Large intestine (tissue), 3 donors: ENCODE measurements at regions not wholly inside any gene's neighbourhood (a gene's known extent, or its start where the extent isn't known, plus 50 kb on each side); places are given as distances from the start of the nearest gene placed in this dataset.
"Not testable (repeated sequence)": the region's sequence is repeated elsewhere in the genome, so short reads cannot be mapped to it uniquely, and the experiment has no call there.

Source experiments
- DNase-seq, 2 donors: peaks; one replicate each; pipeline versions ENCODE4 v3.0.0 to v3.0.0-alpha.2; 2013
- H3K27ac ChIP-seq: one replicate; pipeline ENCODE4 v1.5.1; 2013; ENCODE audit warnings: low read length
- H3K27me3 ChIP-seq: 2 replicates; pipeline ENCODE4 v1.6.1; 2013; ENCODE audit warnings: low read length; ENCODE audit not compliant: control insufficient read depth, insufficient read depth
- H3K36me3 ChIP-seq: 2 replicates; pipeline ENCODE4 v1.6.1; 2013; ENCODE audit warnings: low read length; ENCODE audit not compliant: control insufficient read depth, insufficient read depth
- H3K4me1 ChIP-seq: one replicate; pipeline ENCODE4 v1.6.1; 2013; ENCODE audit warnings: low read length; ENCODE audit not compliant: control insufficient read depth, insufficient read depth
- H3K4me3 ChIP-seq: one replicate; pipeline ENCODE4 v1.5.1; 2013; ENCODE audit warnings: low read length
- H3K9me3 ChIP-seq: one replicate; pipeline ENCODE4 v1.6.1; 2013; ENCODE audit warnings: mild to moderate bottlenecking, low read depth, low read length, moderate library complexity; ENCODE audit not compliant: control insufficient read depth
- WGBS: methylation state at CpG from one replicate; pipeline ENCODE4 v1.1.5; 2013; ENCODE audit warnings: low lambda C conversion rate; ENCODE audit not compliant: insufficient coverage; 5-methylcytosine and 5-hydroxymethylcytosine counted together

GRCh38 chr1:81264976-81265375 is 535.8 kb upstream of the ADGRL2 start:
- no peaks in the 10 kb centered on the region for H3K9me3 ChIP-seq
- WGBS: 83% methylated on average over 2 of the region's 3 CpGs
- DNase-seq: no peak
- no peaks in the 10 kb centered on the region for H3K36me3 ChIP-seq
- H3K4me1 ChIP-seq: no peaks in the 10 kb centered on the region
- no peak overlapping the region for H3K4me3 ChIP-seq
- H3K27ac ChIP-seq: no peak overlapping the region
- H3K27me3 ChIP-seq: no peaks in the 10 kb centered on the region

GRCh38 chr1:81259625-81260411 is 540.9 kb upstream of the ADGRL2 start:
- DNase-seq: no peak
- H3K27ac ChIP-seq: no peak overlapping the region
- no peaks in the 10 kb centered on the region for H3K36me3 ChIP-seq
- H3K27me3 ChIP-seq: no peaks in the 10 kb centered on the region
- H3K4me1 ChIP-seq: no peaks in the 10 kb centered on the region
- no peaks in the 10 kb centered on the region for H3K9me3 ChIP-seq
- H3K4me3 ChIP-seq: no peak overlapping the region
- 97% methylated on average over 5 of the region's 6 CpGs for WGBS

GRCh38 chr1:81254560-81254959 is 546.2 kb upstream of the ADGRL2 start:
- Histone ChIP-seq H3K9me3 (no peaks in the 10 kb centered on the region), H3K27ac (no peak overlapping the region), H3K27me3 (no peaks in the 10 kb centered on the region), H3K36me3 (no peaks in the 10 kb centered on the region), H3K4me3 (no peak overlapping the region), H3K4me1 (no peaks in the 10 kb centered on the region)
- DNase-seq: no peak
- no CpG with 5 or more reads among the region's 2 CpGs for WGBS

- no CpG with 5 or more reads among the region's 2 CpGs for WGBS
- H3K36me3 ChIP-seq: no peaks in the 10 kb centered on the region
- no peaks in the 10 kb centered on the region for H3K9me3 ChIP-seq
- H3K27ac ChIP-seq: no peak overlapping the region
- no peak overlapping the region for H3K4me3 ChIP-seq
- no peaks in the 10 kb centered on the region for H3K4me1 ChIP-seq
- DNase-seq: no peak
- H3K27me3 ChIP-seq: no peaks in the 10 kb centered on the region
These were observed 546.7 kb upstream of the ADGRL2 start for GRCh38 chr1:81254068-81254467.

- Histone ChIP-seq H3K4me3 (no peak overlapping the region), H3K27me3 (no peaks in the 10 kb centered on the region), H3K36me3 (no peaks in the 10 kb centered on the region), H3K4me1 (no peaks in the 10 kb centered on the region), H3K27ac (no peak overlapping the region), H3K9me3 (no peaks in the 10 kb centered on the region)
- no peak for DNase-seq
These were observed 548.1 kb upstream of the ADGRL2 start for GRCh38 chr1:81252471-81253151.

GRCh38 chr1:81250825-81251224 is 549.9 kb upstream of the ADGRL2 start:
- WGBS: no CpG with 5 or more reads among the region's 5 CpGs
- not testable (repeated sequence) for H3K36me3 ChIP-seq, H3K9me3 ChIP-seq, H3K27ac ChIP-seq, H3K27me3 ChIP-seq, H3K4me3 ChIP-seq, DNase-seq, H3K4me1 ChIP-seq

GRCh38 chr1:81245084-81245715 is 555.5 kb upstream of the ADGRL2 start:
- not testable (repeated sequence) for H3K4me3 ChIP-seq, H3K27me3 ChIP-seq, H3K27ac ChIP-seq, DNase-seq, H3K9me3 ChIP-seq, H3K4me1 ChIP-seq, H3K36me3 ChIP-seq
- WGBS: no CpG with 5 or more reads among the region's 6 CpGs

- not testable (repeated sequence) for DNase-seq, H3K4me3 ChIP-seq, H3K27me3 ChIP-seq, H3K27ac ChIP-seq, H3K9me3 ChIP-seq, H3K4me1 ChIP-seq, H3K36me3 ChIP-seq
- no CpG with 5 or more reads among the region's 3 CpGs for WGBS
These were observed 556.1 kb upstream of the ADGRL2 start for GRCh38 chr1:81244612-81245011.

- Histone ChIP-seq H3K36me3 (no peaks in the 10 kb centered on the region), H3K27me3 (no peaks in the 10 kb centered on the region), H3K4me3 (no peak overlapping the region), H3K27ac (no peak overlapping the region), H3K9me3 (no peaks in the 10 kb centered on the region), H3K4me1 (no peaks in the 10 kb centered on the region)
- WGBS: no CpG with 5 or more reads among the region's 2 CpGs
- no peak for DNase-seq
These were observed 558.6 kb upstream of the ADGRL2 start for GRCh38 chr1:81242103-81242502.

GRCh38 chr1:81238129-81238528 is 562.6 kb upstream of the ADGRL2 start:
- Histone ChIP-seq H3K4me1 (no peaks in the 10 kb centered on the region), H3K27ac (no peak overlapping the region), H3K9me3 (no peaks in the 10 kb centered on the region), H3K27me3 (no peaks in the 10 kb centered on the region), H3K36me3 (no peaks in the 10 kb centered on the region), H3K4me3 (peak overlapping the region; percentile 29)
- 77% methylated on average over 3 of the region's 3 CpGs for WGBS
- no peak for DNase-seq
